ENCODE measurements at regions not wholly inside any gene's neighbourhood (a gene's known extent, or its start where the extent isn't known, plus 50 kb on each side); places are given as distances from the start of the nearest gene placed in this dataset.
A peak's percentile ranks its signal among the peaks of the same experiment; 100 is the strongest.

DNA sequence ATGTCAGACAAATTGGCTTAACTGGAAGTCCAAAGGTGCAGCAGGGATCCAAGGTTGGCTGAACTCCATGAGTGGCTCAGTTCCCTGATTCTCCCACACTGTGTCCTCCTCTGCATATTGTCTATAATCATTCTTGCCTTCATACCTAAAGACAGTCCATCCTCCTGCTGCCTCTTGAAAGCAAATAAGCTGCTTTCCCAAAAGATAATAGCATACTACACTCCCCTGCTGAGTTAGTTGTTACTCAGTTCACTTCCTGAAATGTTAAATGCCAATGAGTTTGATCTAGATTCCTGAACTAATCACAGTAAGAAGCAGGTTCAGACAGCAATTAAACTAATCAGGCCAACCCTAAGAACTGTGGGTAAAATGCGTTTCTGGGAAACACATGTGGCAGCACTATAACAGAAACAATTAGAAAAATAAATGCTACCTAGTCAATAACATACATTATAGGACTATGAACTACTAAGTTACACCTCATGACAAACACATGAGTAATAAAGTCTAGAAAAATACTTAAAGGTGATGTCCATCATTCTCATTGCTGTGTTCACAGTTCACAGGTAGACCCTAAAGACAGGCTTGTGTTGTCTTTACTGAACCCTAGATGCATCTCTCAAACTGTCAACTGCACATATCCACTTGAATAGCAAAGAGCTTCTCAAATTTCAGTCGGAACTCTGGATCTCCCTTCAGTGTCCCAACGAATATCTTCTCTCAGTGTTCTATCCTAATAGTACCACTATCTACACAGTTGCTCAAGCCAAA, 50.8 kb upstream of the BOLA1 start:
- peak overlapping the region; percentile 64 to 97 for H3K27ac ChIP-seq (ENCODE audit: low read depth in 1 of 2, low read length in 1 of 2)
- H3K4me1 ChIP-seq (ENCODE audit: control insufficient read depth in 2 of 2, insufficient read depth in 2 of 2, low read length in 2 of 2) = peaks cover 20 to 28% of the 10 kb centered on the region in 2 donors
- peak in 5 of 9 donors; percentile 24 to 64 (median 33) for DNase-seq (ENCODE audit: low read depth in 6 of 9, low spot score in 9 of 9)
- 54% methylated on average over 3 of the region's 3 CpGs for WGBS
- H3K4me3 ChIP-seq (ENCODE audit: low read length in 2 of 2) = peak overlapping the region; percentile 62 to 66
- no peaks in the 10 kb centered on the region for H3K27me3 ChIP-seq (ENCODE audit: control insufficient read depth in 2 of 2, insufficient read depth in 1 of 2, low read length in 1 of 2)
- peaks cover 0 to 17% of the 10 kb centered on the region in 2 donors for H3K36me3 ChIP-seq (ENCODE audit: control insufficient read depth in 2 of 2, insufficient read depth in 2 of 2, low read length in 1 of 2)
- no peaks in the 10 kb centered on the region for H3K9me3 ChIP-seq (ENCODE audit: control insufficient read depth in 2 of 2, insufficient read depth in 1 of 2, low read length in 1 of 2)

DNA sequence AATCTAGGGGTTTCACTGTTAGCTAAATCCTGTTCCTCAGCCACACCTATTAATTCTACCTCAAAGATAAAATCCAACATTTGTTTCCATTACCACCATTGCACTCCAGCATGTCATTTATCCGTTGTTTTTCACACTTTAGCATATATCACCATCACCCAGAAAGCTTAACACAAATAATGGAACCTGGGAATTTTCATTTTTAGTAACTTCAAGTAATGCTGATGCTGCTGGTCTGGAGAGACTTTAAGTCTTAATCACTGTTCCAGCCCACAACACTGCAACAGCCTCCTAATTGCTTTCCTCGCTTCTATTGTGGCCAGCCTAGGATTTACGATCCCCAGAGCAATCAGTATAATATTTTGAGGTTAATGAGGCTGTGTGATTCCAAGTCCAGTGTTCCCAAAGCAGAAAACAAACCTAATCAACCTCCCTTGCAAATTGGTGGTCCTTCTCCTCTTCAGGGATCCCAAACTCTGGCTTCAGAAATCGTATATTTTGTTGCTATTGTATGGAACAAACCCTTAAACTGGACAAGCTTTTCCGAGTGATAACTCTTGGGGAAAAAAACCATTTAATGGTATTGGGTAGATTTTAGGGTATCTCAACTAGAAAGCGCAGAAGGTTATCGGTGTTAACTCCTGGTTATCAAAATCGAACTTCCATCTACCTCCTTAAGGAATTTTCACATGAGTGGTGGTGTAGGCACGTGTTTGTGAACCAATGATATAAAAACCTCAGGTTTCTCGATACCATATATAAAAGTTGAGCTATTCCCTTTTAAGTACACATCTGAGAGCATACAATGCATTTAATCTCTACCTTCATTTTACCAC, 50.0 kb upstream of the BOLA1 start:
- H3K4me3 ChIP-seq (ENCODE audit: low read length in 2 of 2) = peak overlapping the region; percentile 62 to 66
- peak in 3 of 9 donors; percentile 24 to 34 (median 25) for DNase-seq (ENCODE audit: low read depth in 6 of 9, low spot score in 9 of 9)
- no peaks in the 10 kb centered on the region for H3K9me3 ChIP-seq (ENCODE audit: control insufficient read depth in 2 of 2, insufficient read depth in 1 of 2, low read length in 1 of 2)
- peak overlapping the region; percentile 33 to 97 for H3K27ac ChIP-seq (ENCODE audit: low read depth in 1 of 2, low read length in 1 of 2)
- peaks cover 20 to 28% of the 10 kb centered on the region in 2 donors for H3K4me1 ChIP-seq (ENCODE audit: control insufficient read depth in 2 of 2, insufficient read depth in 2 of 2, low read length in 2 of 2)
- peaks cover 0 to 17% of the 10 kb centered on the region in 2 donors for H3K36me3 ChIP-seq (ENCODE audit: control insufficient read depth in 2 of 2, insufficient read depth in 2 of 2, low read length in 1 of 2)
- 32% methylated on average over 10 of the region's 10 CpGs for WGBS
- no peaks in the 10 kb centered on the region for H3K27me3 ChIP-seq (ENCODE audit: control insufficient read depth in 2 of 2, insufficient read depth in 1 of 2, low read length in 1 of 2)

All from thymus (tissue), 11 donors.